DND-41 (cell line): ENCODE measurements at regions not wholly inside any gene's neighbourhood (a gene's known extent, or its start where the extent isn't known, plus 50 kb on each side); places are given as distances from the start of the nearest gene placed in this dataset.

ENCODE experiments used
- ATAC-seq: fragments of 200-7000 bp; cut with Tn5 transposase; 3 replicates; pipeline ENCODE4 v1.9.1; 2021; ENCODE audit warnings: low read depth; ENCODE audit not compliant: insufficient read depth
- DNase-seq: peaks from one replicate; pipeline ENCODE4 v3.0.0-alpha.2; 2020
- H2AFZ ChIP-seq: 2 replicates; pipeline ENCODE4 v1.6.0; 2012; ENCODE audit warnings: low read depth, low read length
- H3K27ac ChIP-seq: 2 replicates; pipeline ENCODE4 v1.5.1; 2012; ENCODE audit warnings: low read length, inconsistent platforms
- H3K27me3 ChIP-seq: fragments of 200-600 bp; sonication (generic); 2 replicates; pipeline ENCODE4 v1.6.0; 2012; ENCODE audit warnings: low read length, mild to moderate bottlenecking, inconsistent platforms; ENCODE audit not compliant: insufficient read depth, poor library complexity
- H3K36me3 ChIP-seq: 2 replicates; pipeline ENCODE4 v1.5.1; 2012; ENCODE audit warnings: low read length, inconsistent platforms; ENCODE audit not compliant: insufficient read depth
- H3K4me1 ChIP-seq: 2 replicates; pipeline ENCODE4 v1.5.1; 2012; ENCODE audit warnings: mild to moderate bottlenecking, low read length; ENCODE audit not compliant: insufficient read depth
- H3K4me2 ChIP-seq: 2 replicates; pipeline ENCODE4 v1.6.0; 2012; ENCODE audit warnings: mild to moderate bottlenecking, moderate library complexity, low read length, inconsistent platforms; ENCODE audit not compliant: insufficient read depth
- H3K4me3 ChIP-seq, 2 experiments: fragments of 200-600 bp in 1 of 2; shearing (Covaris generic) in 1 of 2; 2 replicates each; pipeline ENCODE4 v1.5.1; 2012 to 2016; ENCODE audit warnings: inconsistent platforms in 2 of 2, low read length in 2 of 2, mild to moderate bottlenecking in 2 of 2, low read depth in 1 of 2, moderate library complexity in 1 of 2
- H3K79me2 ChIP-seq: 2 replicates; pipeline ENCODE4 v1.6.0; 2012; ENCODE audit warnings: low read length, inconsistent platforms; ENCODE audit not compliant: insufficient read depth
- H3K9ac ChIP-seq: 2 replicates; pipeline ENCODE4 v1.6.0; 2012; ENCODE audit warnings: low read depth, mild to moderate bottlenecking, inconsistent platforms, low read length, moderate library complexity
- H3K9me3 ChIP-seq: 2 replicates; pipeline ENCODE4 v1.5.1; 2012; ENCODE audit warnings: low read length, moderate library complexity, mild to moderate bottlenecking, inconsistent platforms; ENCODE audit not compliant: insufficient read depth, severe bottlenecking
- H4K20me1 ChIP-seq: 2 replicates; pipeline ENCODE4 v1.6.0; 2012; ENCODE audit warnings: low read length; ENCODE audit not compliant: insufficient read depth
- EZH2 ChIP-seq: IDR thresholded peaks from 3 replicates; pipeline ENCODE4 v1.6.1; 2012; ENCODE audit warnings: borderline replicate concordance, low read depth, mild to moderate bottlenecking, moderate library complexity, low read length, inconsistent platforms; ENCODE audit not compliant: severe bottlenecking
- TF ChIP-seq, protein P1 (sequence below): IDR thresholded peaks from 2 replicates; pipeline ENCODE4 v1.5.1; 2012; ENCODE audit warnings: borderline replicate concordance, low read length, moderate library complexity, mild to moderate bottlenecking; ENCODE audit not compliant: poor library complexity, severe bottlenecking; ENCODE audit errors: extremely low read depth

GRCh38 chr6:10028222-10028621, 386.7 kb downstream of the TFAP2A start:
- H3K4me2 ChIP-seq: no peak overlapping the region
- no peaks in the 10 kb centered on the region for H3K27me3 ChIP-seq
- H3K4me1 ChIP-seq: no peaks in the 10 kb centered on the region
- H4K20me1 ChIP-seq: no peaks in the 10 kb centered on the region
- no peak overlapping the region for H3K27ac ChIP-seq
- no peaks in the 10 kb centered on the region for H3K79me2 ChIP-seq
- TF ChIP-seq, protein P1, sequence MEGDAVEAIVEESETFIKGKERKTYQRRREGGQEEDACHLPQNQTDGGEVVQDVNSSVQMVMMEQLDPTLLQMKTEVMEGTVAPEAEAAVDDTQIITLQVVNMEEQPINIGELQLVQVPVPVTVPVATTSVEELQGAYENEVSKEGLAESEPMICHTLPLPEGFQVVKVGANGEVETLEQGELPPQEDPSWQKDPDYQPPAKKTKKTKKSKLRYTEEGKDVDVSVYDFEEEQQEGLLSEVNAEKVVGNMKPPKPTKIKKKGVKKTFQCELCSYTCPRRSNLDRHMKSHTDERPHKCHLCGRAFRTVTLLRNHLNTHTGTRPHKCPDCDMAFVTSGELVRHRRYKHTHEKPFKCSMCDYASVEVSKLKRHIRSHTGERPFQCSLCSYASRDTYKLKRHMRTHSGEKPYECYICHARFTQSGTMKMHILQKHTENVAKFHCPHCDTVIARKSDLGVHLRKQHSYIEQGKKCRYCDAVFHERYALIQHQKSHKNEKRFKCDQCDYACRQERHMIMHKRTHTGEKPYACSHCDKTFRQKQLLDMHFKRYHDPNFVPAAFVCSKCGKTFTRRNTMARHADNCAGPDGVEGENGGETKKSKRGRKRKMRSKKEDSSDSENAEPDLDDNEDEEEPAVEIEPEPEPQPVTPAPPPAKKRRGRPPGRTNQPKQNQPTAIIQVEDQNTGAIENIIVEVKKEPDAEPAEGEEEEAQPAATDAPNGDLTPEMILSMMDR: no peak
- no peak for TF ChIP-seq EZH2
- H3K4me3 ChIP-seq: no peak overlapping the region
- H3K9me3 ChIP-seq: no peaks in the 10 kb centered on the region
- H3K9ac ChIP-seq: no peak overlapping the region
- DNase-seq (no peak), ATAC-seq (no peak)
- no peak overlapping the region for H2AFZ ChIP-seq
- no peaks in the 10 kb centered on the region for H3K36me3 ChIP-seq

- no peak for DNase-seq
- TF ChIP-seq, protein P1: no peak
- no peak for TF ChIP-seq EZH2
- no peaks in the 10 kb centered on the region for H3K79me2 ChIP-seq
Observed at GRCh38 chr6:10019851-10020250, 395.0 kb downstream of the TFAP2A start.

DNA sequence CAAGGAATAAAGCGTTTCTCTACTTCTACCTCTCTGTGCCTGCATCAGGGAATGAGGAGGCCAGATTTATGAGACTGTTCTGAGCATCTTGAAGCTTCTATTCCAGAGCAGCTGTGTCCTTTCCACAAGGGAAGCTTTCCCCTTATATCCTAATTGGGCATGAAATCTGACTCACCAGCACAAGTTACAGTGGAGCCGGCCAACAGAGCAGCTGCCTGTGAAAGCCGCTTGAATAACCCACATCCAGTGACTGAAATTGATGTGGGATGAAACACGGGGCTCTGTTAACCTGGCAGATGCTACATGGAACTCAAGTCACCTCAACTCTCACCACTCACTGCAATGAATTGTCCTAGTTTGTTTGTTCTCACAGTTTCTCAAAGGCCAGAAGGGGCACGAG, 400.3 kb downstream of the TFAP2A start:
- TF ChIP-seq EZH2: no peak
- TF ChIP-seq, protein P1: no peak
- Histone ChIP-seq H2AFZ (no peak overlapping the region), H3K4me2 (no peak overlapping the region), H3K27me3 (no peaks in the 10 kb centered on the region), H3K9ac (no peak overlapping the region), H3K79me2 (no peaks in the 10 kb centered on the region), H4K20me1 (no peaks in the 10 kb centered on the region), H3K4me1 (no peaks in the 10 kb centered on the region), H3K4me3 (no peak overlapping the region), H3K27ac (no peak overlapping the region), H3K36me3 (no peaks in the 10 kb centered on the region), H3K9me3 (peaks cover 4% of the 10 kb centered on the region)
- no peak for DNase-seq
- no peak for ATAC-seq

More at GRCh38 chr6:10019851-10020250, 395.0 kb downstream of the TFAP2A start:
- Histone ChIP-seq H3K4me2 (no peak overlapping the region), H3K36me3 (no peaks in the 10 kb centered on the region), H4K20me1 (no peaks in the 10 kb centered on the region), H3K27me3 (no peaks in the 10 kb centered on the region), H3K9ac (no peak overlapping the region), H3K9me3 (no peaks in the 10 kb centered on the region), H2AFZ (no peak overlapping the region), H3K4me3 (no peak overlapping the region), H3K4me1 (no peaks in the 10 kb centered on the region), H3K27ac (no peak overlapping the region)
- no peak for ATAC-seq

DNA sequence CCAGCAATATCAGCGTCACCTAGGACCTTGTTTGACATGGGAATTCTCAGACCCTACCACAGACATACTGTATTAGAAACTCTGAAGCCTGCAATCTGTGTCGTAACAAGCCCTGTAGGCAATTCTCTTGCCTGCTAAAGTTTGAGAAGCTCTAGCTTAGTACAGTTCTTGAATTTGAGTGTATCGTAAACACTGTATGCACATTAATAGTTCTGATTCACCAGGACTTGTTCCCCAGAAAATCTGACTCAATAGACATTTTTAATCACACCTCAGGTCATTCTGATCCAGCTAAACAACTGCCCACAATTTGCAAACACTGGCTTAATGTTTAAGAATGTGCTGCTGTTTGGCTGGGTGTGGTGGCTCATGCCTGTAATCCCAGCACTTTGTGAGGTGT, 414.3 kb downstream of the TFAP2A start:
- Histone ChIP-seq H3K27ac (no peak overlapping the region), H4K20me1 (no peaks in the 10 kb centered on the region), H3K4me3 (no peak overlapping the region), H3K9ac (no peak overlapping the region), H2AFZ (no peak overlapping the region), H3K36me3 (no peaks in the 10 kb centered on the region), H3K9me3 (no peaks in the 10 kb centered on the region), H3K4me2 (no peak overlapping the region), H3K4me1 (no peaks in the 10 kb centered on the region), H3K79me2 (no peaks in the 10 kb centered on the region), H3K27me3 (no peaks in the 10 kb centered on the region)
- DNase-seq (no peak), ATAC-seq (no peak)
- TF ChIP-seq, protein P1: no peak
- TF ChIP-seq EZH2: no peak
